ENCODE measurements at regions not wholly inside any gene's neighbourhood (a gene's known extent, or its start where the extent isn't known, plus 50 kb on each side); places are given as distances from the start of the nearest gene placed in this dataset.
"Not testable (repeated sequence)": the region's sequence is repeated elsewhere in the genome, so short reads cannot be mapped to it uniquely, and the experiment has no call there.

DNA sequence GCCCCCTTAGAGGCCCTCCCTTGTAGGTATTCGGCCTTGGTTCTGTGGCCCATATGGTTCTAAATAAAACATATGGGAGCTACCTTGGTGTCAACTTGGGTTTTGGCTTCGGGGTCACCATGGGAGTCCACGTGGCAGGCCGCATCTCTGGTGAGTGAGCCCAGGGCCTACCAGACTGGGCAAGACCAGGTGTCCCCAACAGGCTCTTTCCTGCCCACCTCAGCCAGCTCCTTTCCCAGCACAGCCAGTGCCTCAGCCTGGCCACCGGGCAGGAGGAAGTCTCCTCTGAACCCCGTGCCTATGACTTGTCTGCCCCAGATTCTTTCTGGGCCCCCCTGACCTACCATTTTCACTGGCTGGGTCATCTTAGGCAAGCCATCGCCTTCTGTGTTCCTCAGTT is 268.8 kb upstream of the TEKT4 start:
- WGBS, 2 donors: 78 to 82% methylated on average over 7 of the region's 7 CpGs
- intact Hi-C loops (cut with DNase I; ENCODE audit: low total_unique reads): no loop called here

DNA sequence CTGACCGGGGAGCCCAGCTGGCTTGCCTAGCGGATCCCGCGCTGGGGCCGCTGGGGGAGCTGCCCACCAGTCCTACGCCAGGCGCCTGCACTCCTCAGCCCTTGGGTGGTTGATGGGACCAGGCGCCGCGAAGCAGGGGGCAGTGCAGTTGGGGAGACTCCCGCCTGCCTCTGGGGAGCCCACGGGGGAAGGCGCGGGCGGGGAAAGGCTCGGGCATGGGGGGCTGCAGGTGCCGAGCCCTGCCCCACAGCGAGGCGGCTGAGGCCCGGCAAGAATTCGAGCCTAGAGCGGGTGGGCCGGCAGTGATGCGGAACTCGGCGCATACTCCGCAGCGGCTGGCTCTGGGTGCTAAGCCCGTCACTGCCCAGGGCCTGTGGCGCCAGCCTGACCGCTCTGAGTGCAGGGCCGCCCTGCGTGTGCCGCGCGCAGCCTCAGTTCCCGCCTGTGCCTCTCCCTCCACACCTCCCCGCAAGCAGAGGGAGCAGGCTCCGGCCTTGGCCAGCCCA is 249.1 kb upstream of the TEKT4 start:
- TF ChIP-seq POLR2A (IDR thresholded peaks at IDR 0.05): no peak
- TF ChIP-seq, protein P1, sequence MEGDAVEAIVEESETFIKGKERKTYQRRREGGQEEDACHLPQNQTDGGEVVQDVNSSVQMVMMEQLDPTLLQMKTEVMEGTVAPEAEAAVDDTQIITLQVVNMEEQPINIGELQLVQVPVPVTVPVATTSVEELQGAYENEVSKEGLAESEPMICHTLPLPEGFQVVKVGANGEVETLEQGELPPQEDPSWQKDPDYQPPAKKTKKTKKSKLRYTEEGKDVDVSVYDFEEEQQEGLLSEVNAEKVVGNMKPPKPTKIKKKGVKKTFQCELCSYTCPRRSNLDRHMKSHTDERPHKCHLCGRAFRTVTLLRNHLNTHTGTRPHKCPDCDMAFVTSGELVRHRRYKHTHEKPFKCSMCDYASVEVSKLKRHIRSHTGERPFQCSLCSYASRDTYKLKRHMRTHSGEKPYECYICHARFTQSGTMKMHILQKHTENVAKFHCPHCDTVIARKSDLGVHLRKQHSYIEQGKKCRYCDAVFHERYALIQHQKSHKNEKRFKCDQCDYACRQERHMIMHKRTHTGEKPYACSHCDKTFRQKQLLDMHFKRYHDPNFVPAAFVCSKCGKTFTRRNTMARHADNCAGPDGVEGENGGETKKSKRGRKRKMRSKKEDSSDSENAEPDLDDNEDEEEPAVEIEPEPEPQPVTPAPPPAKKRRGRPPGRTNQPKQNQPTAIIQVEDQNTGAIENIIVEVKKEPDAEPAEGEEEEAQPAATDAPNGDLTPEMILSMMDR (IDR thresholded peaks at IDR 0.05): no peak
- DNase-seq (ENCODE audit: low spot score in 2 of 2): no peak
- H3K4me3 ChIP-seq (ENCODE audit: low read depth, poor library complexity, severe bottlenecking): no peak overlapping the region
- intact Hi-C loops (cut with DNase I; ENCODE audit: low total_unique reads): no loop called here
- WGBS, 2 donors: 56 to 79% methylated on average over 30 to 39 of the region's 39 CpGs

More for the DNA sequence above, 268.8 kb upstream of the TEKT4 start:
- TF ChIP-seq, protein P1 (IDR thresholded peaks at IDR 0.05): no peak
- no peak for TF ChIP-seq POLR2A (IDR thresholded peaks at IDR 0.05)
- H3K4me3 ChIP-seq (ENCODE audit: low read depth, poor library complexity, severe bottlenecking): no peak overlapping the region
- no peak for DNase-seq (ENCODE audit: low spot score in 2 of 2)

DNA sequence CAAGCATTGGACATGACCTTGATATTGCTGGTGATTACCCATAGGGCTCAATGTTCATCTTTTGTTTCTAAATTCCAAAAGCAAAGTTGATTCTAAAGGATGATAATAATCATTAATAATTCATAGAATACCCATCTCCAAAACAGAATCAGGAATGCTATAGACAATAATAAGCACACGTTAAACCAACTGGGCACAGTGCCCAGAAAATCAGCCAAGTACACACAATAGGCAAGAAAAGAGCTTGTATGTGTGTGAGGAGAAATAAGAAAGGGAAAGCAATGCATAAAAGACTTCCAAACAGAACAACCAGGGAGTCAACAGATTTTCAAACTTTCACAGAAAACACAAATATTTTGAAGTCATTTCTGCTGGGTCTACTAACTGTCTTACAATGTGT is 242.3 kb upstream of the TEKT4 start:
- 28 to 36% methylated on average over 1 of the region's 1 CpG for WGBS, 2 donors
- DNase-seq (ENCODE audit: low spot score in 2 of 2); intact Hi-C loops (cut with DNase I; ENCODE audit: low total_unique reads); H3K4me3 ChIP-seq (ENCODE audit: low read depth, poor library complexity, severe bottlenecking): not testable (repeated sequence)

DNA sequence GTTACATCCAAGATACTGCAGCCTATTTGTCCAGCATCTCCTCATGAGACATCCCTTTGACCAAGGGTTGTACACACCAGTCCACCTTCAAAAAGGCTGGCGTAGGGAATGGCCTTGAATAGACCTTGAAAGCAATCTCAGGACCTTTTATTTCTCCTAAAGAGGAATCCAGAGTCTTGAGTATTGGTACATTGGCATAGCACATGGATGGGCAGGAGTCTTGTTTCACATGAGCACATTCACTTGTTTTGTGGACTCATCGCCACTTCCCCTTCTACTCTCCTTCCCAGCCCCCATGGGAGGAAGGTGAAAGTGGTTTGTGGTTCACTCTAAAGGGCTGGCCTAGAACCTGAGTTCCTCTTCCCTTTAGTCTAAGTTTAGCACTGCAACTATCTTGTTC is 229.8 kb upstream of the TEKT4 start:
- H3K4me3 ChIP-seq (ENCODE audit: low read depth, poor library complexity, severe bottlenecking); intact Hi-C loops (cut with DNase I; ENCODE audit: low total_unique reads); DNase-seq (ENCODE audit: low spot score in 2 of 2): not testable (repeated sequence)
- WGBS, 2 donors: 66 to 70% methylated on average over 2 of the region's 2 CpGs

DNA sequence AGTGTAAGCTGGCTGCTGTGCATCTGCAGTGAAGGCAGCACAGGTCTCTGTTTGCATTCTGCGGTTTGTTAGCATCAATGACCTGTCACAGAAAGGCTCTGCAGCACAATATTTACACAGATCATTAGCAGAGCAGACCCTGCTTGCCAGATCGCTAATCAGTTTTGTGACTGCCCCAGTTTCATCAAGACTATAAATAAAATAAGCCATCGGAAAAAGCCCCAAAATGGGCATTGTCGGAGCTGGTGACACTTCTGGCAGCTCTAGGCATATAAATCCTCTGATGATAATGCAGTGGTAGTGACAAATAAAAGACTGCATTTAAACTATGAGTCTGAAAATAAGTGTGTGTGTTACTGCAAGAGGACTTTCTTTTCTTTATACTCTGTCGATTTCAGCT is 219.1 kb upstream of the TEKT4 start:
- intact Hi-C loops (cut with DNase I; ENCODE audit: low total_unique reads); H3K4me3 ChIP-seq (ENCODE audit: low read depth, poor library complexity, severe bottlenecking); DNase-seq (ENCODE audit: low spot score in 2 of 2): not testable (repeated sequence)
- WGBS, 2 donors: 62 to 68% methylated on average over 5 of the region's 5 CpGs

DNA sequence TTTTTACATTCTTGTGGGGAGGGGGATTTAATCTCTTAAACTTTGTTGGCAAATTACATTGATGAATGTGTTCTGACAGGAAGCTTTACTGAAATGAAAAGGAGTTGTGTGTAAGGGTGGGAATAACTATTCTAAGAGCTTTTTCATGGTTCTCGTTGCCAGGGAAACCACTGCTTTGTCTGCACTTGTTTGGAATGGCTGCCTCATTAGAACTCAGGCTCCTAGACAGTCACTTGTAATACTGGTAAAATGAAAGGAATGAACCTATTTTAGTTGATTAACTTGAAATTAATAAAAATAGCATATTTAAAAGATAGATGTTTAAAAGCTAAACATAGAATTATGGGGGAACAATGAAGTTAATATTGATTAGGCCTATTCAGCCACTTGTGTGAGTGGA is 201.4 kb upstream of the TEKT4 start:
- intact Hi-C loops (cut with DNase I; ENCODE audit: low total_unique reads): not testable (repeated sequence)

DNA sequence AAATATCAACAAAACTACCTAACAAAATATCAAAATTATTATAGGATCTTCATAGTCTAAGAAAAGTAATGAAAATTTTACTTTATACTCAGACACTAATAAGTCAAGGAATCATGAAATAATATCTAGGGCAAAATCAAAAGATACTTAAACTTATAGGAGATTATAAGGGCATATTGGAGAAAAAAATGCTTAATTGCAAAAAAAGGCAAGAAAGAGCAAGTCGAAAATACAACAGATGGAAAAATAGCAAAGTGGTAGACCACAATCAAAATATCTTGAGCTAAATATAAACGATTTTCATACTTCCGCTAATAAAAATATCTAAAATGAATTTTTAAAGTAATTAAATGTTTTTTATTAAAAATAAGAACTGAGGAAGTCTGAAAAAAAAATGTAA is 177.0 kb upstream of the TEKT4 start:
- DNase-seq (ENCODE audit: low spot score in 2 of 2); intact Hi-C loops (cut with DNase I; ENCODE audit: low total_unique reads); H3K4me3 ChIP-seq (ENCODE audit: low read depth, poor library complexity, severe bottlenecking): not testable (repeated sequence)
- WGBS, 2 donors: 86 to 91% methylated on average over 3 of the region's 3 CpGs

More for the DNA sequence above, 201.4 kb upstream of the TEKT4 start:
- not testable (repeated sequence) for DNase-seq (ENCODE audit: low spot score in 2 of 2); H3K4me3 ChIP-seq (ENCODE audit: low read depth, poor library complexity, severe bottlenecking)
- 30 to 47% methylated on average over 1 of the region's 1 CpG for WGBS, 2 donors

DNA sequence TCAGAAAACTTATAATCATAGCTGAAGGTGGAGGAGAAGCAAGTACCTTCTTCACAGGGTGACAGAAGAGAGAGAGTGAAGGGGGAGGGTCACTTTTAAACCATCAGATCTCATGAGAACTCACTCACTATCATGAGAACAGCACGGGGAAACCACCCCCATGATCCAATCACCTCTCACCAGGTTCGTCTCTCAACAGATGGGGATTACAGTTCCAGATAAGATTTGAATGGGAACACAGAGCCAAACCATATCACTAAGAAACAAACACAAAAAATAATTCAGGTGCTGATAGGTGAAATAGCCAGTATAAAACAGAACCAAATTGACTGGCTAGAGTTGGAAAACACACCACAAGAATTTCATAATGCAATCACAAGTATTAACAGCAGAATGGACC is 162.2 kb upstream of the TEKT4 start:
- H3K4me3 ChIP-seq (ENCODE audit: low read depth, poor library complexity, severe bottlenecking); intact Hi-C loops (cut with DNase I; ENCODE audit: low total_unique reads); DNase-seq (ENCODE audit: low spot score in 2 of 2): not testable (repeated sequence)
- WGBS, 2 donors: 30 to 50% methylated on average over 2 of the region's 2 CpGs

DNA sequence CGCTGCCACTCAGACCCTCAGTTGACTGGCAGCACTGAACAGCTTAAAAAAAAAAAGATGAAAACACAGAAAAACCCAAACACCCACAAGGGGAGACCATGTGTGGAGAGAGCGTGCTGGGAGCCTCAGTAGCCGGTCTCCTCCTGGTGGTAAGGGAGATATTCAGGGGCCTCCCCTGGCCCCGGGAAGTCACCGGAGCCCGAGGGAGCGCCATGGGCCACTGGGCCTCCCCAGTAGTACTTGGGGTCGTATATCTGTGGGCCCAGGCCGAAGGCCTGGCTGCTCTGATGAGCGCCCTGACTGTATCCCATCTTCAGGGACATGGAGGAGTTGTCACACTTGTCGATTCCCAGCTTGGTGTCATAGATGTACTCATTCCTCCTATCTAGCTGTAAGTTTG is 145.7 kb upstream of the TEKT4 start:
- no peak for DNase-seq (ENCODE audit: low spot score in 2 of 2)
- WGBS, 2 donors: 78 to 85% methylated on average over 11 of the region's 11 CpGs
- intact Hi-C loops (cut with DNase I; ENCODE audit: low total_unique reads): no loop called here
- H3K4me3 ChIP-seq (ENCODE audit: low read depth, poor library complexity, severe bottlenecking): no peak overlapping the region
- TF ChIP-seq, protein P1 (IDR thresholded peaks at IDR 0.05): no peak
- TF ChIP-seq POLR2A (IDR thresholded peaks at IDR 0.05): no peak

DNA sequence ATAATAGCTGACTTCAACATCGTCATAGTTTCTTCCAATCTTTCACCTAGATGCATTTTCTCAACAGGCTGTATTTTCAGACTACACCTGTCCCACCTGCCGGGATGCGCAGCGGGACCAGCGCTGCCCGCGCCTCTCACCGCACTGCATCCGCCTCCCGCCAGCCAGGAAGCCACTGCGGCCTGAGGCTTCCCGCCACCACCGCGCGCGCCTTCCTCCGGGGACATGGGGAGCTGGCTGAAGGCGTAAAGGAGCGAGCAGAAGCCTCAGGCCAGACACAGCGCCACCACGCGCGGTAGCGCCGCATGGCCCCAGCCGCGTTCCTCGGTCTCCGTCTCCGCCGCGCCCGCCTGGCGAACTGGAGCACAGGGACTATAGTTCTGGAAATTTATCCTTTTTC is 135.7 kb upstream of the TEKT4 start:
- intact Hi-C loops (cut with DNase I; ENCODE audit: low total_unique reads); DNase-seq (ENCODE audit: low spot score in 2 of 2); H3K4me3 ChIP-seq (ENCODE audit: low read depth, poor library complexity, severe bottlenecking): not testable (repeated sequence)
- WGBS, 2 donors: 6 to 13% methylated on average over 21 to 34 of the region's 34 CpGs

DNA sequence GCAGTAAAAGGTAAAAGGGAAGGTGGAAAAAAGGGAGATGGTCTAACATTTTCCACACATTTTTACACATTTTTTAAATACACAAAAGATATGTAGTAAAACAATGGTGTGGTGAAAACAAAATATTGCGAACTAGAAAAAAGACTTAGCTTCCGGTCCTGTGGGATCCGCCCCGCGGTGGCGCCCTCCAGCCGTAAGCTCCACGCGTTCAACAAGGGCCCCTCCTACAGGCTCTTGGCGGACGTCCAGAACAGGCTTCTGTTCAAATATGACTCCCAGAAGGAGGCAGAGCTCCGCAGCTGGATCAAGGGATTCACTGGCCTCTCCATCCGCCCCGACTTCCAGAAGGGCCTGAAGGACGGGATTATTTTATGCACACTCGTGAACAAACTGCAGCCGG is 134.1 kb upstream of the TEKT4 start:
- 81 to 82% methylated on average over 14 to 17 of the region's 17 CpGs for WGBS, 2 donors
- intact Hi-C loops (cut with DNase I; ENCODE audit: low total_unique reads); DNase-seq (ENCODE audit: low spot score in 2 of 2); H3K4me3 ChIP-seq (ENCODE audit: low read depth, poor library complexity, severe bottlenecking): not testable (repeated sequence)

DNA sequence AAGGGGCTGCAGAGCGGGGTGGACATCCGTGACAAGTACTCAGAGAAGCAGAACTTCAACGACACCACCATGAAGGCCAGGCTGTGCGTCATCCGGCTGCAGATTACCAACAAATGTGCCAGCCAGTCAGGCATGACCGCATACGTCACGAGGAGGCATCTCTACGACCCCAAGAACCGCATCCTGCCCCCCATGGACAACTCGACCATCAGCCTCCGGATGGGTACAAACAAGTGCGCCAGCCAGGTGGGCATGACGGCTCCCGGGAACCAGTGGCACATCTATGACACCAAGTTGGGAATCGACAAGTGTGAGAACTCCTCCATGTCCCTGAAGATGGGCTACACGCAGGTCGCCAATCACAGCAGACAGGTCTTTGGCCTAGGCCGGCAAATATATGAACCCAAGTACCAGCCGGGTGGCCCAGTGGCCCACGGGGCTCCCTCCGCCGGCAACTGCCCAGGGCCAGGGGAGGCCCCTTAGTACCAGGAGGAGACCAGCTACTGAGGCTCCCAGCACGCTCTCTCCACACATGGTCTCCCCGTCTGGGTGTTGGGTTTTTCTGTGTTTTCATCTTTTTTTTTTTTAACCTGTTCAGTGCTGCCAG is 133.4 kb upstream of the TEKT4 start:
- WGBS, 2 donors: 88 to 90% methylated on average over 24 of the region's 25 CpGs
- H3K4me3 ChIP-seq (ENCODE audit: low read depth, poor library complexity, severe bottlenecking); intact Hi-C loops (cut with DNase I; ENCODE audit: low total_unique reads); DNase-seq (ENCODE audit: low spot score in 2 of 2): not testable (repeated sequence)

All from lower leg skin (tissue), 4 donors.